GM23248 (cell line): ENCODE measurements at regions not wholly inside any gene's neighbourhood (a gene's known extent, or its start where the extent isn't known, plus 50 kb on each side); places are given as distances from the start of the nearest gene placed in this dataset.

Experiments
- EZH2 ChIP-seq: fragments of 200-600 bp; sonication (generic); IDR thresholded peaks from 2 replicates; pipeline ENCODE4 v1.6.1; 2018; ENCODE audit warnings: antibody characterized with exemption, mild to moderate bottlenecking; ENCODE audit not compliant: insufficient read depth, poor library complexity, severe bottlenecking
- EZH2phosphoT487 ChIP-seq: fragments of 200-600 bp; sonication (generic); IDR thresholded peaks from 2 replicates; pipeline ENCODE4 v1.6.1; 2018; ENCODE audit warnings: antibody characterized with exemption, moderate library complexity, mild to moderate bottlenecking, low read depth; ENCODE audit not compliant: insufficient read depth

- TF ChIP-seq EZH2 (no peak), EZH2phosphoT487 (no peak)
Observed at GRCh38 chr17:65278050-65278819, 141.1 kb downstream of the RGS9 start.
